Testis (tissue), 2 donors: ENCODE measurements at regions not wholly inside any gene's neighbourhood (a gene's known extent, or its start where the extent isn't known, plus 50 kb on each side); places are given as distances from the start of the nearest gene placed in this dataset.

Experiments used
- CTCF ChIP-seq, 3 experiments: fragments of 450-650 bp in 2 of 3; fragments of 200-600 bp in 1 of 3; sonication (generic) in 1 of 3; IDR thresholded peaks; one replicate each; pipeline ENCODE4 v1.5.1; 2016 to 2019; ENCODE audit warnings: antibody characterized with exemption in 3 of 3, mild to moderate bottlenecking in 2 of 3, moderate library complexity in 1 of 3
- POLR2A ChIP-seq: fragments of 450-650 bp; IDR thresholded peaks from one replicate; pipeline ENCODE4 v1.6.1; 2017; ENCODE audit warnings: antibody characterized with exemption, mild to moderate bottlenecking, moderate library complexity

GRCh38 chr17:13678841-13679240 lies 77.1 kb upstream of the HS3ST3A1 start:
- TF ChIP-seq CTCF (IDR thresholded peaks at IDR 0.05) (no peak), POLR2A (no peak)
